ENCODE measurements at regions not wholly inside any gene's neighbourhood (a gene's known extent, or its start where the extent isn't known, plus 50 kb on each side); places are given as distances from the start of the nearest gene placed in this dataset.

GRCh38 chr2:217102956-217103355, 243.1 kb upstream of the TNP1 start:
- DNase-seq, result no peak

GRCh38 chr2:217101972-217102371, 242.1 kb upstream of the TNP1 start:
- DNase-seq, result no peak

DNA sequence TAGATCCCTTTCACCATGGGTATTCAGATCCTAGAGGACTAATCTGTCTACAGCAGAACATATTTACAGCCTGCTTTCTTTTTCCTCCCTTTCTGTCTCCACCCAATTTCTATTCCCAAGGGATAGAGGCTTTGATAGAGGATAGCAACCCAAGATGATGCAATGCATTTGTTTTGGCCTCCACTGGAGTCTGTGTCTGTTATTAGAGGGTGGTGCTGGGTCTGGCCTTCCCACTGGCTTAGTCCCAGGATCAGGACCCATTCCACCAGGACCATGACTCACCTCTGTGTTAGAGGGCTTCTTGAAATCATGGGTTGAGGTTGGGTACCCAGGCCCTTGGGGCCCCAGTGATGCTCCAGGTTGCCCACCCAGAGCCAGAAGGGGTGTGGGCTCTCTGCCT, 239.7 kb upstream of the TNP1 start:
- no peak for DNase-seq

DNA sequence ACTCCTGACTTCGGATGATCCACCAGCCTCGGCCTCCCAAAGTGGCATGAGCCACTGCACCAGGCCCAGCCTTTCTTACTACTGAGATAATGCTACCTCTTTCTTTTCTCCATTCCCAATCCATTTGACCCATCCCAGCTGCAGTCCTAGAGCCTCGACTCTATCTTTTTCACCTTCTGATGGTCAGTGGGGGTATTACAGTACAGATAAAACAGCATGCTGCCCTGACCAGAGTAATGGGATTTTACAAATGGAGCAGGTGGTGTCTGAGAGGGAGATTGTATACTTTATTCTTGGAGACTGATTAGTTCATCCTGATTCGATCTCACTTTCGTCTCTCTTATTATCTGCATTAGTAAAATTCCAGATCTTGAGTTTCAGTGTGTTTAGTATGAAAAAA, 238.6 kb upstream of the TNP1 start:
- DNase-seq, result no peak

DNA sequence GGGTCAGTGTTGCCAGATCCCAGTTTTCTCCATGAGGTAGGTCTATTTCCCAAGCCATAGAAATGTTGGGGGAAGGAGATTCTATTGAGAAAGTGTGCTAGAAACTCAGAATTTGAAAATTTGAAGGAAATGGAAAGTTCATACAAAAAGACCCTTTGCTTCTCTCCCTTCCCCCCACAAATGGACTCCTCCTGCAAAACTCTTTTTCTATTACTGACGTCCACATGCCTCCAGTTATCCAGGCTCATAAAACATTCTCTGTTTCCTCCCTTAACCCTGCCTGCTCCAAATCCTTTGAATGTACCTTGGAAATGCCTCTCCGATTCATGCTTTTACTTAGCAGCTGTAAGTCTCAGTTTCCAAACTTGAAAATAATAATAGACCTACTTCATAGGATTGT, 237.5 kb upstream of the TNP1 start:
- DNase-seq, result no peak

DNA sequence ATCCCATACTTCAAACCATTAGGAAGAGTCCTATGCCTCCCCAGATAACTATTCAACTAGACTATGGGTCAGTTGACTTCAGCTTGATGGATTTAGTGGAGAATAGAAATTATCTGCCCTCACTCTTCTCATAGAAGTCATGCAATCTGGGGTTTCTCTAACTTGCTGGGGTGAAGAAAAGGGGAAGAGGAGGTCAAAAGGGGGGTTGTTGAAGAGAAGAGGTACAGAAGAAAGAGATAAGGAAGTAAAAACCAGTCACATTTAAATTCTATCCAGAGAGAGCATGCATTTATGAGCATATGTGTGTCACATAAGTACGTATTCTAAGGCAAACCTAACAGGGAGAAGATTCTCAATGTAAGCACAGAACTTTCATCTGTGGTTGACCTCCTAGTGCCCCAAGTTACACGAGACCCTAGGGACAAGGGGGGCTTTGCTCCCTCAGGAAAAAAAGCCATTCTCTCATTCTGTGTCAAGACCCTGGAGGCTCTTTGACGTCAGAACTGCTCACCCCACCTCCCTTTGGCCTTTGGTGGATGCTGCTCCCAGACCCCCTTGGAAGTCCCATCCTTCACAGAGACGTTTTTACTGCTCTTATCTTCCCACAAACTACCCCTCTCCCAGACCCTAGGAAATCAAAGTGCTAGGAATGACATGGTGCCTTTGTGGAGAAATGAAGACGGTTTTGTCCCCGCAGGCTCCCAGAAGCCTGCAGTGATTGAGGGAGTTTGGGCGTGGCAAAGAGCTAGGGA, 236.8 kb upstream of the TNP1 start:
- DNase-seq, result no peak

DNA sequence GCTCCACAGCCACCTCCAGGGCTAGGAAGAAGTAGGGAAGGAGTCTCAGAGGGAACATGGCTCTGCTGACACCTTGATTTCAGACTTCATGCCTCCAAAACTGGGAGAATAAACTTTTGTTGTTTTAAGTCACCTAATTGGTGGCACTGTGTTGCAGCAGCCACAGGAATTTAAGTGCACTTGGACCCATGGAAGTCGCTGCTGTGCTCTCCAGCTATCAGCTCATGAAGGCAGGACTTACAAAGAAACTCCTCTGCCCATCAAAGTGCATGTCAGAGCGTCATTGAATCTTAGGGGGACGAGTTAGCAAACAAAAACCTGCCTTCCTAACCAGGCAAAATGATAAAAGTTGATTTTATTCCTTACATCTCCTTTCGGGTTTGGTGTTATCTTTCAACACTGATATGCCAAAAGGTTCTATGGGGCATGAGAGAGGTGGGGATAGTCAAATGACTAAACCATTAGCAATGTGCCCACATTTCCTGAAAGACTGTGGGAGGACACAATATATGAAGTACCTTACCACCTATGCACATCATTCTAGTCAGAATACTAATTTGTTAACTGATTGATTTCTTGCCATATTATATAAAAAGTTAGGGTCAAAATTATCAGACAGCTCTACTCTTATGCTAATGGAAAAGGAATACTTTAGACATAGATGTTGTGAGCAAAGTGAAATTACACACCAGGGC, 235.8 kb upstream of the TNP1 start:
- no peak for DNase-seq

GRCh38 chr2:217092710-217093379, 233.0 kb upstream of the TNP1 start:
- no peak for DNase-seq

- DNase-seq, result no peak
These were observed 231.7 kb upstream of the TNP1 start for GRCh38 chr2:217091531-217091930.

- no peak for DNase-seq
These were observed 231.0 kb upstream of the TNP1 start for GRCh38 chr2:217090884-217091283.

DNA sequence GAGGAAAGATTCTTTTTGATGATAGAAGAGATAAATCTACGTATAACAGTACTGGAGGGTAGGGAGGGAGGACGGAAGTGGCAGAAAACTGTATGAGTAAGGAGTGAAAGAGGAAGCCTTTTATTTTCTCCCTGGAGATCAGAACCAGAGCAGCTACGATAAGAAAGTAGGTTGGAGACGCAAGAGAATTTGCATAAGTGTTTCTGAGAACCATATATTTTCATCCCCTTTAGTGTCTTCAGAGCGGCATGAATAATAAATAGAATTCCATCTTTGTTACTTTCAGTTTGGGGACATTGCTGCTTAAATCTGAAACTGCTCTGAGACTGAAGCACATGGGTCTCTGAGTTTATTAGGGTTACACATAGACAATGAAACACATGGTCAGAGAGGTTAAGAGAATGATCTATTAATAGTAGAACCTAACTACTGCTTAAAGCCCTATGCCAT, 230.2 kb upstream of the TNP1 start:
- DNase-seq, result no peak

DNA sequence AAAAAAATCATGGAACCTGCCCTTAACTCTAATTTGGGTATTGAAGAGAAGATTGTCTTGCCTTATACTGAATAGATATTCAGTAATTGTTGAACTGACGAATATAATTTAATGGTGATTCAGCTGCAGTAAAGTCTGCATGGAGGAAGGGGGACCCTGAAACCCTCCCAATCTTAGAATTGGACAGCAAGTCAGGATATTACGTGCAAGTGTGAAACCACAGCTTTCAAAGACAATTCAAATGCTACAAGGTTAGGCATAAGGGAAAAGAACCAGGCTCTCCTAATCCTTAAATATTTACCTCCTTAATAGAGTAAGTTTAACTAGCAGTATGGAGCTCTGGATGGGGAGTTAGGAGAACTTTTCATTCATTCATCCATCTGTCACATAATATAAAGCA, 226.9 kb upstream of the TNP1 start:
- DNase-seq, result no peak

- DNase-seq, result no peak
These were observed 226.2 kb upstream of the TNP1 start for GRCh38 chr2:217086038-217086522.

GRCh38 chr2:217085543-217085942, 225.7 kb upstream of the TNP1 start:
- DNase-seq, result no peak

- DNase-seq, result no peak
These were observed 221.9 kb upstream of the TNP1 start for GRCh38 chr2:217081799-217082198.

GRCh38 chr2:217079165-217079564, 219.3 kb upstream of the TNP1 start:
- DNase-seq, result no peak

DNA sequence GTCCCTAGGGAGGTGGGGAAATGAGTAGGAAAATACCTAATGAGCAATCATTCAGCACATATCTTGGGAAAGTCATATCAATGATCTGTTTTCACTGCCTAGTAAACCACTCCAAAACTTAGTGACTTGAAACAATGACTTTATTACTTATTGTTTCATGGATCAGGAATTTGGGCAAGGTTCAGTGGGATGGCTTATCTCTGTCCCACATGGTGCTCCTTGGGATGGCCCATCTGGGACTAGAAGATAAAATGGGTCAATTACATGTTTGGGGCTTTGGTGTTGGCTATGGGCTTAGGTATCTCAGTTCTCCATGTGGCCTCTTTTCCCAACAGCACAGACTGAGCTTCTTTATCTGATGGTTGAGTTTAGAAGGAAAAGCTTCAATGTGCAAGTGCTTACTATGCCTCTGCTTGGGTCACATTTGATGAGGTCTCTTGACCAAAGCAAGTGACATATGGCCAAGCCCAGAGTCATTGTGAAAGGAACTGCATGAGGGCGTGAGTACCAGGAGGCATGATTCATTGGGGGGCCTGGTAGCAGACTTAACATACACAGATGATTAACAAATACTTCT, 218.1 kb upstream of the TNP1 start:
- DNase-seq, result no peak

GRCh38 chr2:217076657-217077232, 216.9 kb upstream of the TNP1 start:
- no peak for DNase-seq

- no peak for DNase-seq
These were observed 216.2 kb upstream of the TNP1 start for GRCh38 chr2:217076058-217076435.

DNA sequence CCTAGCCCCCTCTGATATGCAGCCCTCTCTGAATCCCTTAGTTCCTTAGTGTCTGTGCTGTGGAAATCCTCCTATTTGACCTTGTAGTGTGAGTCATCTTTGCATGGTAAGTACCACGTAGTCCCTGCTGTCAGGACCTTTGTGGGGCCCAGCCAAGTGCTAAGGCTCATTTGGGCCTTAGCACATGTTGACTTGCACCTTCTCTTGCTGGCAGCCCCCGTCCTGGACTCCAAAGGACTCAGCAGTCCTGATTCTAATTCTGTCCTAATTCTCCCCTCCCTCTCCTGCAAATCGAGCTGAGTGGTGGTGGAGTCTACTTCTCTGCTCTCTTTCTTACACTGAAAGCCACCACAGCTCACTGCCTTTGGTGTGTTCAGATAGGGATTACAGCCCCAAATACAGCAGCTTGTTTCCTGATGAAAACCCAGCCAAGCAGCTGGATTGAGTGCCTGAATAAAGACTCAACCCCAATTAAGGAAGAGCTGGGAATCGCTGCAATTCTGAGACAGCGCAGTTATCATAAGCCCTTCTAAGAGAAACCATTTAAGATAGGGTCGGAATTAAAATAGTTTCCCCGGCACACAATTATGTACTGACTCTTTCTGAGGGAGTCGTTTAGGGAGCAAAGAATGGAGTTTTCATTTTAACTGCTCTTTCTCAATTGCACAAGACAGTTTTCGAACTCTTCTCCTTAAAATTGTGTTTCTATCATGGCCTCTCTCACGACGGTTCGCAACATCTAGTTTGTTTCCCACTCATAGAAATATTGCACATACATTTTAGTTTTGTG, 215.6 kb upstream of the TNP1 start:
- DNase-seq, result no peak

GRCh38 chr2:217074576-217075255, 214.9 kb upstream of the TNP1 start:
- no peak for DNase-seq

DNA sequence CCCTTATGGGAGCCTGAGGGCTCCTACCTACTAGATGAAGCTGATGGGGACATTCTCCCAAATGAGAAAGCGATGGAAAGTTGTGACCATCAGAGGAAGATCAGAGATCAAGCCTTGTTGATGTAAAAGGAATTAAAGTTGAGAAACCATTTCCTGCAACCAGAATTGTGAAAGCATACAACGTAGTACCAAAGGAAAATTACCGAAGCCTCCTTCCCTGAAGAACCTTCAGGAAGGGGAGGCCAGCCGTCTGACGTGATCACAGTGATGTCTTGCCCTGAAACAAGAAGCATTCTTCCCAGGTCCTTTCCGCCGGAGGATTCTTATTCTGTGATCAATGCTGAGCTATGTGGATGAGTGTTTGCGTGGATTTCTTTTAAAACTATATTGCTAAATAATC, 211.6 kb upstream of the TNP1 start:
- DNase-seq, result no peak

Data from DMS79 treated with DMSO at 0.1 percent for 48 hours (cell line).